DOHH2 (cell line): ENCODE measurements at regions not wholly inside any gene's neighbourhood (a gene's known extent, or its start where the extent isn't known, plus 50 kb on each side); places are given as distances from the start of the nearest gene placed in this dataset.

Experiments used
- EZH2phosphoT487 ChIP-seq: fragments of 200-600 bp; sonication (generic); IDR thresholded peaks from 2 replicates; pipeline ENCODE4 v1.6.1; 2017; ENCODE audit warnings: borderline replicate concordance, mild to moderate bottlenecking, antibody characterized with exemption, low read length, moderate library complexity, mixed read lengths
- TF ChIP-seq, protein P1 (sequence below): fragments of 200-600 bp; sonication (generic); IDR thresholded peaks from one replicate; pipeline ENCODE4 v1.5.1; 2014; ENCODE audit warnings: antibody characterized with exemption, mild to moderate bottlenecking, low read depth, low read length; ENCODE audit not compliant: poor library complexity, severe bottlenecking

GRCh38 chr15:57883701-57884100, 177.2 kb downstream of the POLR2M start:
- TF ChIP-seq, protein P1, sequence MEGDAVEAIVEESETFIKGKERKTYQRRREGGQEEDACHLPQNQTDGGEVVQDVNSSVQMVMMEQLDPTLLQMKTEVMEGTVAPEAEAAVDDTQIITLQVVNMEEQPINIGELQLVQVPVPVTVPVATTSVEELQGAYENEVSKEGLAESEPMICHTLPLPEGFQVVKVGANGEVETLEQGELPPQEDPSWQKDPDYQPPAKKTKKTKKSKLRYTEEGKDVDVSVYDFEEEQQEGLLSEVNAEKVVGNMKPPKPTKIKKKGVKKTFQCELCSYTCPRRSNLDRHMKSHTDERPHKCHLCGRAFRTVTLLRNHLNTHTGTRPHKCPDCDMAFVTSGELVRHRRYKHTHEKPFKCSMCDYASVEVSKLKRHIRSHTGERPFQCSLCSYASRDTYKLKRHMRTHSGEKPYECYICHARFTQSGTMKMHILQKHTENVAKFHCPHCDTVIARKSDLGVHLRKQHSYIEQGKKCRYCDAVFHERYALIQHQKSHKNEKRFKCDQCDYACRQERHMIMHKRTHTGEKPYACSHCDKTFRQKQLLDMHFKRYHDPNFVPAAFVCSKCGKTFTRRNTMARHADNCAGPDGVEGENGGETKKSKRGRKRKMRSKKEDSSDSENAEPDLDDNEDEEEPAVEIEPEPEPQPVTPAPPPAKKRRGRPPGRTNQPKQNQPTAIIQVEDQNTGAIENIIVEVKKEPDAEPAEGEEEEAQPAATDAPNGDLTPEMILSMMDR: no peak
- no peak for TF ChIP-seq EZH2phosphoT487
